D721Med (cell line): ENCODE measurements at regions not wholly inside any gene's neighbourhood (a gene's known extent, or its start where the extent isn't known, plus 50 kb on each side); places are given as distances from the start of the nearest gene placed in this dataset.
A peak's percentile ranks its signal among the peaks of the same experiment; 100 is the strongest.

Experiments
- DNase-seq: peaks from one replicate; pipeline ENCODE4 v3.0.0; 2011; ENCODE audit warnings: low spot score; ENCODE audit not compliant: insufficient read length
- FAIRE-seq: peaks from 2 replicates; lab custom pipeline; 2011; peaks lifted over from hg19 to GRCh38; lab: Jason Lieb, UNC
- TF ChIP-seq, protein P1 (sequence below): IDR thresholded peaks from 2 replicates; pipeline ENCODE4 v1.5.1; 2012; ENCODE audit warnings: mild to moderate bottlenecking, control low read depth; ENCODE audit not compliant: insufficient read depth; ENCODE audit errors: missing control alignments

- no peak for DNase-seq
- TF ChIP-seq, protein P1, sequence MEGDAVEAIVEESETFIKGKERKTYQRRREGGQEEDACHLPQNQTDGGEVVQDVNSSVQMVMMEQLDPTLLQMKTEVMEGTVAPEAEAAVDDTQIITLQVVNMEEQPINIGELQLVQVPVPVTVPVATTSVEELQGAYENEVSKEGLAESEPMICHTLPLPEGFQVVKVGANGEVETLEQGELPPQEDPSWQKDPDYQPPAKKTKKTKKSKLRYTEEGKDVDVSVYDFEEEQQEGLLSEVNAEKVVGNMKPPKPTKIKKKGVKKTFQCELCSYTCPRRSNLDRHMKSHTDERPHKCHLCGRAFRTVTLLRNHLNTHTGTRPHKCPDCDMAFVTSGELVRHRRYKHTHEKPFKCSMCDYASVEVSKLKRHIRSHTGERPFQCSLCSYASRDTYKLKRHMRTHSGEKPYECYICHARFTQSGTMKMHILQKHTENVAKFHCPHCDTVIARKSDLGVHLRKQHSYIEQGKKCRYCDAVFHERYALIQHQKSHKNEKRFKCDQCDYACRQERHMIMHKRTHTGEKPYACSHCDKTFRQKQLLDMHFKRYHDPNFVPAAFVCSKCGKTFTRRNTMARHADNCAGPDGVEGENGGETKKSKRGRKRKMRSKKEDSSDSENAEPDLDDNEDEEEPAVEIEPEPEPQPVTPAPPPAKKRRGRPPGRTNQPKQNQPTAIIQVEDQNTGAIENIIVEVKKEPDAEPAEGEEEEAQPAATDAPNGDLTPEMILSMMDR: no peak
- FAIRE-seq: no peak
These were observed 585.0 kb downstream of the SUCLG1 start for GRCh38 chr2:83874066-83874465.

DNA sequence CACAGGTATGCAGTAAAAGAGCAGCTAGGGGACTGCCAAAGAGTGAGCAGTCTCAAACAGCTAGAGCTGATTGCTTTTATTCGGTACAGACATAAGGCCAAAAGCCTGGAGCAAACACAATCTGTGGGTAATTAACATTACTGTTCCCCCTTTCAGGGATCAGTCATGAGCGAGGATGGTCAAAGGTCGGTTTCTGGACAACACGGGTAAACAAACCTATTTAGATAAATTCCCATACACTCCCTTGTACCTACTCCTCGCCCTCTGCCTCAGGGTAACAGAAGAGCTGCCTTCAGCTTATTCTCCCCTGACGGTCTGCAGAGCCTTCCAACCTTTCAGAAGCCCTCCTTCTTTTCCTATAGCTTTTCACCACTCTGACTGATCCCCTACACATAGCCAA is 586.0 kb downstream of the SUCLG1 start:
- TF ChIP-seq, protein P1: no peak
- FAIRE-seq (no peak), DNase-seq (no peak)

DNA sequence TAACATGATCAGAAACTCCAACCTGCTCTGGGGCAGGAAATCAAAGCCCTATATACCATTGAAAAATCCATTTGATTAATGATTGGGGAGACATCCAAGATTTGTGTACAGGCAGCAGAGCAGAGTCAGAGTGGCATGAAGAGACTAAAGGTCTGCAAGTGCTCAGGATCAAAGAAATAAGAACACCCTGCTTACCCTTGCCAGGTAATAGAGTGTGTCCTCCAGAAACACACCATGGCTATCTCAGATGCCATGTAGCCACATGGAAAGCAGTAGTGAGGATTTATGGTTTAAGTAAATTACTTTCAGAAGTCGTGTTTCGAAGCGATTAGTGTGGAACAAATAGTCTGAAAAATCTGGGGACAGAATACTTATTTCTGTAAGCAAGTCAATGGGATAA is 592.9 kb downstream of the SUCLG1 start:
- no peak for FAIRE-seq
- no peak for DNase-seq
- TF ChIP-seq, protein P1: no peak

DNA sequence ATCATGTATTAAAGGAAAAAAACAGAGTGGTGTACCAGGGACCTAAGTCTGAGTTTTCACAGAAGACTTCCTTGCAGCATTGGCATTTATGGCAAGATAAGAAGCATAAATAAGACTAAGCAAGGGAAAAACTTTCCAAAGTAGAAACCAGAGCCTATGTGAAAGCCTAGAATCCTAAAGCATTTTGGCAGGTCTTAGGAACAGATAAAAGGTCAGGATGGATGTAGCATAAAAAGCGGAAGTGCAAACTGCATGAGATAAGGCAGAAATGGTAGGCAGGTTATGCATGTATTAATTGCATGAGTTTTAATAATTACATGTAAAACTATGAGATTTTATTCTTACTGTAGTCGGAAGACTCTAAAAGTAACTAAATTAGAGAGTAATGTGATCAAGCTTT is 596.5 kb downstream of the SUCLG1 start:
- TF ChIP-seq, protein P1: no peak
- no peak for FAIRE-seq

GRCh38 chr2:83860320-83860719 is 598.8 kb downstream of the SUCLG1 start:
- FAIRE-seq (no peak), DNase-seq (no peak)
- TF ChIP-seq, protein P1: no peak

More for the DNA sequence above, 596.5 kb downstream of the SUCLG1 start:
- no peak for DNase-seq

DNA sequence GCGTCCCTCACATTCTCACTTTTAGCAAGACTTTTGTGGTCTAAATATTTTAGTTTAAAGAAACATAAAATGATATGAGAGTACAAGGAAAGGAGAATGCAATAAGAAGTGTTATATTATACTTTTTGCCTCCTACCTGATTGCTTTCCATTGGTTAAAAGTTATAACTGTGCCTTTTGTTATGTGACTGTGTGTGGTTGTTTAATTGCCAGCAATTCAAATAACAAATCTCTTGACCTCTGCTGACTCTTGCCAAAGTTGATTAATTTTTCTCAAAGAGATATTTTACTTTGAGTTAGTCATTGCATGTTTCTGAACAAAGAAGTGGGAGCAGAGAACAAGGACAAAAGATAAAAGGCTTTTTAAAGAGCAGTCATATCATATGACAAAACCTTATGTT is 599.5 kb downstream of the SUCLG1 start:
- DNase-seq: no peak
- FAIRE-seq: peak; percentile 25
- TF ChIP-seq, protein P1: no peak

- DNase-seq (no peak), FAIRE-seq (no peak)
- TF ChIP-seq, protein P1: no peak
These were observed 608.0 kb downstream of the SUCLG1 start for GRCh38 chr2:83851066-83851465.
